WTC11 (cell line): ENCODE measurements at regions not wholly inside any gene's neighbourhood (a gene's known extent, or its start where the extent isn't known, plus 50 kb on each side); places are given as distances from the start of the nearest gene placed in this dataset.

Experiments used
- ATAC-seq: fragments of 200-7000 bp; cut with Tn5 transposase; 2 replicates; pipeline ENCODE4 v1.10.0; 2021; ENCODE audit warnings: mild to moderate bottlenecking, moderate library complexity
- CTCF ChIA-PET: fragments of 300-600 bp; sonication (Branson Sonifier 250); formaldehyde crosslinking; loops from one replicate; lab custom pipeline; 2021; ENCODE audit warnings: antibody characterized with exemption; lab: Charles Lee
- POLR2A ChIA-PET: fragments of 350-600 bp; sonication (Branson Sonifier 250); formaldehyde crosslinking; loops from one replicate; lab custom pipeline; 2021; ENCODE audit warnings: antibody characterized with exemption; lab: Charles Lee
- DNase-seq: peaks from one replicate; pipeline ENCODE4 v3.0.0; 2021; ENCODE audit warnings: low spot score
- H3K27ac Mint-ChIP-seq: 2 replicates; pipeline ENCODE4 v1.8.0; 2021; ENCODE audit warnings: mixed read lengths
- H3K27me3 Mint-ChIP-seq: 2 replicates; pipeline ENCODE4 v1.8.0; 2021; ENCODE audit warnings: low read depth, mild to moderate bottlenecking, moderate library complexity, mixed read lengths
- H3K36me3 Mint-ChIP-seq: 2 replicates; pipeline ENCODE4 v1.8.0; 2021; ENCODE audit warnings: mixed read lengths
- H3K4me1 Mint-ChIP-seq: 2 replicates; pipeline ENCODE4 v1.8.0; 2022; ENCODE audit warnings: mixed read lengths
- H3K4me3 Mint-ChIP-seq: 2 replicates; pipeline ENCODE4 v1.8.0; 2021; ENCODE audit warnings: mild to moderate bottlenecking, moderate library complexity, mixed read lengths
- H3K9me3 Mint-ChIP-seq: 2 replicates; pipeline ENCODE4 v1.8.0; 2021; ENCODE audit warnings: mixed read lengths
- CREM ChIP-seq: sonication (generic); formaldehyde crosslinking; IDR thresholded peaks from 2 replicates; pipeline ENCODE4 v1.8.1; 2022; ENCODE audit warnings: mild to moderate bottlenecking, missing genetic modification reagents, moderate library complexity
- EMX1 ChIP-seq: fragments of 250-450 bp; sonication (Bioruptor Pico); IDR thresholded peaks from 2 replicates; pipeline ENCODE4 v1.8.0; 2021; ENCODE audit warnings: mild to moderate bottlenecking
- ETV6 ChIP-seq: sonication (generic); formaldehyde crosslinking; IDR thresholded peaks from 2 replicates; pipeline ENCODE4 v1.8.1; 2022; ENCODE audit warnings: mild to moderate bottlenecking, missing genetic modification reagents
- FOXJ3 ChIP-seq: sonication (generic); formaldehyde crosslinking; IDR thresholded peaks from 2 replicates; pipeline ENCODE4 v1.9.0; 2021; ENCODE audit warnings: missing genetic modification reagents, mild to moderate bottlenecking, borderline replicate concordance
- MXD4 ChIP-seq: fragments of 250-450 bp; sonication (Bioruptor Pico); IDR thresholded peaks from 2 replicates; pipeline ENCODE4 v1.8.0; 2021; ENCODE audit warnings: mild to moderate bottlenecking, moderate library complexity, borderline replicate concordance
- MYBL2 ChIP-seq: sonication (generic); formaldehyde crosslinking; IDR thresholded peaks from 2 replicates; pipeline ENCODE4 v1.8.1; 2023; ENCODE audit warnings: mild to moderate bottlenecking, moderate library complexity, missing genetic modification reagents
- TCF7 ChIP-seq: sonication (generic); formaldehyde crosslinking; IDR thresholded peaks from 2 replicates; pipeline ENCODE4 v1.8.0; 2022; ENCODE audit warnings: mild to moderate bottlenecking, low read depth, missing genetic modification reagents, moderate library complexity
- ZNF396 ChIP-seq: fragments of 250-450 bp; sonication (Bioruptor Pico); IDR thresholded peaks from 2 replicates; pipeline ENCODE4 v1.8.0; 2021; ENCODE audit warnings: mild to moderate bottlenecking, moderate library complexity, borderline replicate concordance
- ZNF416 ChIP-seq: fragments of 250-450 bp; sonication (Bioruptor Pico); IDR thresholded peaks from 2 replicates; pipeline ENCODE4 v1.9.0; 2021; ENCODE audit warnings: mild to moderate bottlenecking, inconsistent platforms
- TF ChIP-seq, protein P1 (sequence below): sonication (generic); formaldehyde crosslinking; IDR thresholded peaks from 2 replicates; pipeline ENCODE4 v1.8.0; 2022; ENCODE audit warnings: missing genetic modification reagents
- TF ChIP-seq, protein P2 (sequence below): fragments of 250-450 bp; sonication (Bioruptor Pico); IDR thresholded peaks from 2 replicates; pipeline ENCODE4 v1.8.0; 2021; ENCODE audit warnings: mild to moderate bottlenecking
- TF ChIP-seq, protein P3 (sequence below): fragments of 250-450 bp; sonication (Bioruptor Pico); IDR thresholded peaks from 2 replicates; pipeline ENCODE4 v2.1.2; 2022; ENCODE audit warnings: mild to moderate bottlenecking, moderate library complexity
- TF ChIP-seq, protein P4 (sequence below): fragments of 250-450 bp; sonication (Bioruptor Pico); IDR thresholded peaks from 2 replicates; pipeline ENCODE4 v1.9.0; 2021; ENCODE audit warnings: mild to moderate bottlenecking, borderline replicate concordance

DNA sequence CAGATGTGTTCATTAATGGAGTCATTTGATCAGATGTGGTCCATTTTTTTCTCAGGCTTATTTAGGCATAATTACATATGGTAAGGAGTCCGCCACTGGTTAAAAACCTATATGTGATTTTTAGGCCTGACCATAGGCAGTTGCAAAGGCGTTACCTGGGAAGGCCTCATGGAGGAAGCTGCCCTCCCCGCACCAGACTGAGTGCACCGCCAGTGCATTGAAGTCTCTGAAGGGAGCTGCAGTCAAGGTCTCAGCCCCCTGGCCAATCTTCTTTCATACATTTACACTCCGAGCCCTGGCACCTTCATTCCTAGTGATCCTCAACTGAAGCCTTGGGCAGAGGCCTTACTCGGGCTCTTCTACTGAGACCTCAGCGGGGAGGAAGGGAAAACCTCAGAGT lies 898.2 kb upstream of the AGA start:
- CTCF ChIA-PET: no interaction called here
- TF ChIP-seq EMX1 (CRISPR knock-in tag) (no peak), TCF7 (CRISPR knock-in tag) (no peak)
- TF ChIP-seq, protein P1, sequence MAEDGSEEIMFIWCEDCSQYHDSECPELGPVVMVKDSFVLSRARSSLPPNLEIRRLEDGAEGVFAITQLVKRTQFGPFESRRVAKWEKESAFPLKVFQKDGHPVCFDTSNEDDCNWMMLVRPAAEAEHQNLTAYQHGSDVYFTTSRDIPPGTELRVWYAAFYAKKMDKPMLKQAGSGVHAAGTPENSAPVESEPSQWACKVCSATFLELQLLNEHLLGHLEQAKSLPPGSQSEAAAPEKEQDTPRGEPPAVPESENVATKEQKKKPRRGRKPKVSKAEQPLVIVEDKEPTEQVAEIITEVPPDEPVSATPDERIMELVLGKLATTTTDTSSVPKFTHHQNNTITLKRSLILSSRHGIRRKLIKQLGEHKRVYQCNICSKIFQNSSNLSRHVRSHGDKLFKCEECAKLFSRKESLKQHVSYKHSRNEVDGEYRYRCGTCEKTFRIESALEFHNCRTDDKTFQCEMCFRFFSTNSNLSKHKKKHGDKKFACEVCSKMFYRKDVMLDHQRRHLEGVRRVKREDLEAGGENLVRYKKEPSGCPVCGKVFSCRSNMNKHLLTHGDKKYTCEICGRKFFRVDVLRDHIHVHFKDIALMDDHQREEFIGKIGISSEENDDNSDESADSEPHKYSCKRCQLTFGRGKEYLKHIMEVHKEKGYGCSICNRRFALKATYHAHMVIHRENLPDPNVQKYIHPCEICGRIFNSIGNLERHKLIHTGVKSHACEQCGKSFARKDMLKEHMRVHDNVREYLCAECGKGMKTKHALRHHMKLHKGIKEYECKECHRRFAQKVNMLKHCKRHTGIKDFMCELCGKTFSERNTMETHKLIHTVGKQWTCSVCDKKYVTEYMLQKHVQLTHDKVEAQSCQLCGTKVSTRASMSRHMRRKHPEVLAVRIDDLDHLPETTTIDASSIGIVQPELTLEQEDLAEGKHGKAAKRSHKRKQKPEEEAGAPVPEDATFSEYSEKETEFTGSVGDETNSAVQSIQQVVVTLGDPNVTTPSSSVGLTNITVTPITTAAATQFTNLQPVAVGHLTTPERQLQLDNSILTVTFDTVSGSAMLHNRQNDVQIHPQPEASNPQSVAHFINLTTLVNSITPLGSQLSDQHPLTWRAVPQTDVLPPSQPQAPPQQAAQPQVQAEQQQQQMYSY (CRISPR knock-in tag): no peak
- Mint-ChIP-seq H3K27ac (no peak overlapping the region), H3K4me1 (no peaks in the 10 kb centered on the region), H3K27me3 (no peaks in the 10 kb centered on the region), H3K4me3 (no peak overlapping the region), H3K36me3 (no peaks in the 10 kb centered on the region), H3K9me3 (no peaks in the 10 kb centered on the region)
- peak; percentile 80 for ATAC-seq
- peak; percentile 20 for DNase-seq
- POLR2A ChIA-PET: no interaction called here

DNA sequence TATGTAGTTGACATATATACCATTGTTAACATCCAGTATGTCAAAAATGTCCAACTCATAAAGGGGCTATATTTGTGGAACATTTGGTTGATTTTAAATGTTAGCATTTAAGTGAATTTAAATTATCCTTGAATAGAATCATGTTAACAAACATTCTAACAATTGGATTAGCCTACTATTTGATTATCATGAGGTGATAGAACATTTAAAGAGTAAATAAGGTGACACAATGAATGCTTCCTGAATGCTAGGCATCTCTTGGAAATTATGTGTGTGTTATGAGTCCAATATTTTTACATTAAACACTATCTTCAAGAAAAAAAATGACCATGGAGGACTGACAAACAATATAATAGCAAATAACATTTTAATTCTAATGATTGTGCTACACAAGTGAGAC lies 901.9 kb upstream of the AGA start:
- no peaks in the 10 kb centered on the region for H3K36me3 Mint-ChIP-seq
- DNase-seq: no peak
- ChIA-PET POLR2A (no interaction called here), CTCF (no interaction called here)
- ATAC-seq: no peak
- no peaks in the 10 kb centered on the region for H3K4me1 Mint-ChIP-seq
- H3K9me3 Mint-ChIP-seq: no peaks in the 10 kb centered on the region
- H3K27me3 Mint-ChIP-seq: no peaks in the 10 kb centered on the region
- TF ChIP-seq ZNF396 (CRISPR knock-in tag) (no peak), MYBL2 (CRISPR knock-in tag) (no peak)
- TF ChIP-seq, protein P2, sequence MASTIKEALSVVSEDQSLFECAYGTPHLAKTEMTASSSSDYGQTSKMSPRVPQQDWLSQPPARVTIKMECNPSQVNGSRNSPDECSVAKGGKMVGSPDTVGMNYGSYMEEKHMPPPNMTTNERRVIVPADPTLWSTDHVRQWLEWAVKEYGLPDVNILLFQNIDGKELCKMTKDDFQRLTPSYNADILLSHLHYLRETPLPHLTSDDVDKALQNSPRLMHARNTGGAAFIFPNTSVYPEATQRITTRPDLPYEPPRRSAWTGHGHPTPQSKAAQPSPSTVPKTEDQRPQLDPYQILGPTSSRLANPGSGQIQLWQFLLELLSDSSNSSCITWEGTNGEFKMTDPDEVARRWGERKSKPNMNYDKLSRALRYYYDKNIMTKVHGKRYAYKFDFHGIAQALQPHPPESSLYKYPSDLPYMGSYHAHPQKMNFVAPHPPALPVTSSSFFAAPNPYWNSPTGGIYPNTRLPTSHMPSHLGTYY (CRISPR knock-in tag): no peak
- no peak overlapping the region for H3K4me3 Mint-ChIP-seq
- H3K27ac Mint-ChIP-seq: no peak overlapping the region

DNA sequence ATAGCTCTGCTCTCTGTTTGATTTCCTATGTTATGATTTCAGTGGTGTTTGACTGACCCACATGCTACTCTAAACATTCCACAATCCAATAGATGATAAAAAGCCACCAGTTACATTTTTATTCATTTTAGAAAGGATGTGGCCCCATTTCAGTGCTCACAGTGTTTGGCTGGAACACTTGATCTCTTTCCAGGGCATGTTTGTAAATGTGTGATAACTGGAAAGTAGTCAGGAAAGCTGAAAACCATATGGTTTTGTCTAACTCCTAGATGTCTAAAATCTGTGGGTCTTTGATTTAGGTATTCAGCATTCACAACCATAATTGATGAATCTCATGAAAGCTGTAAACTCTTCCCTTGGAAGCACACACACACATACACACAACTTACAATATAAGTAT lies 904.9 kb upstream of the AGA start:
- Mint-ChIP-seq H3K36me3 (no peaks in the 10 kb centered on the region), H3K9me3 (no peaks in the 10 kb centered on the region), H3K4me1 (no peaks in the 10 kb centered on the region), H3K4me3 (no peak overlapping the region), H3K27me3 (no peaks in the 10 kb centered on the region), H3K27ac (no peak overlapping the region)
- ChIA-PET POLR2A (no interaction called here), CTCF (no interaction called here)
- no peak for DNase-seq
- no peak for TF ChIP-seq FOXJ3 (CRISPR knock-in tag)
- no peak for TF ChIP-seq CREM (CRISPR knock-in tag)
- TF ChIP-seq ETV6 (CRISPR knock-in tag): no peak
- TF ChIP-seq MXD4 (CRISPR knock-in tag): no peak
- TF ChIP-seq, protein P3, sequence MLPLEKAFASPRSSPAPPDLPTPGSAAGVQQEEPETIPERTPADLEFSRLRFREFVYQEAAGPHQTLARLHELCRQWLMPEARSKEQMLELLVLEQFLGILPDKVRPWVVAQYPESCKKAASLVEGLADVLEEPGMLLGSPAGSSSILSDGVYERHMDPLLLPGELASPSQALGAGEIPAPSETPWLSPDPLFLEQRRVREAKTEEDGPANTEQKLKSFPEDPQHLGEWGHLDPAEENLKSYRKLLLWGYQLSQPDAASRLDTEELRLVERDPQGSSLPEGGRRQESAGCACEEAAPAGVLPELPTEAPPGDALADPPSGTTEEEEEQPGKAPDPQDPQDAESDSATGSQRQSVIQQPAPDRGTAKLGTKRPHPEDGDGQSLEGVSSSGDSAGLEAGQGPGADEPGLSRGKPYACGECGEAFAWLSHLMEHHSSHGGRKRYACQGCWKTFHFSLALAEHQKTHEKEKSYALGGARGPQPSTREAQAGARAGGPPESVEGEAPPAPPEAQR (CRISPR knock-in tag): no peak
- no peak for TF ChIP-seq MYBL2 (CRISPR knock-in tag)
- TF ChIP-seq, protein P2 (CRISPR knock-in tag): no peak
- TF ChIP-seq ZNF416 (CRISPR knock-in tag): no peak
- no peak for TF ChIP-seq EMX1 (CRISPR knock-in tag)
- TF ChIP-seq, protein P4, sequence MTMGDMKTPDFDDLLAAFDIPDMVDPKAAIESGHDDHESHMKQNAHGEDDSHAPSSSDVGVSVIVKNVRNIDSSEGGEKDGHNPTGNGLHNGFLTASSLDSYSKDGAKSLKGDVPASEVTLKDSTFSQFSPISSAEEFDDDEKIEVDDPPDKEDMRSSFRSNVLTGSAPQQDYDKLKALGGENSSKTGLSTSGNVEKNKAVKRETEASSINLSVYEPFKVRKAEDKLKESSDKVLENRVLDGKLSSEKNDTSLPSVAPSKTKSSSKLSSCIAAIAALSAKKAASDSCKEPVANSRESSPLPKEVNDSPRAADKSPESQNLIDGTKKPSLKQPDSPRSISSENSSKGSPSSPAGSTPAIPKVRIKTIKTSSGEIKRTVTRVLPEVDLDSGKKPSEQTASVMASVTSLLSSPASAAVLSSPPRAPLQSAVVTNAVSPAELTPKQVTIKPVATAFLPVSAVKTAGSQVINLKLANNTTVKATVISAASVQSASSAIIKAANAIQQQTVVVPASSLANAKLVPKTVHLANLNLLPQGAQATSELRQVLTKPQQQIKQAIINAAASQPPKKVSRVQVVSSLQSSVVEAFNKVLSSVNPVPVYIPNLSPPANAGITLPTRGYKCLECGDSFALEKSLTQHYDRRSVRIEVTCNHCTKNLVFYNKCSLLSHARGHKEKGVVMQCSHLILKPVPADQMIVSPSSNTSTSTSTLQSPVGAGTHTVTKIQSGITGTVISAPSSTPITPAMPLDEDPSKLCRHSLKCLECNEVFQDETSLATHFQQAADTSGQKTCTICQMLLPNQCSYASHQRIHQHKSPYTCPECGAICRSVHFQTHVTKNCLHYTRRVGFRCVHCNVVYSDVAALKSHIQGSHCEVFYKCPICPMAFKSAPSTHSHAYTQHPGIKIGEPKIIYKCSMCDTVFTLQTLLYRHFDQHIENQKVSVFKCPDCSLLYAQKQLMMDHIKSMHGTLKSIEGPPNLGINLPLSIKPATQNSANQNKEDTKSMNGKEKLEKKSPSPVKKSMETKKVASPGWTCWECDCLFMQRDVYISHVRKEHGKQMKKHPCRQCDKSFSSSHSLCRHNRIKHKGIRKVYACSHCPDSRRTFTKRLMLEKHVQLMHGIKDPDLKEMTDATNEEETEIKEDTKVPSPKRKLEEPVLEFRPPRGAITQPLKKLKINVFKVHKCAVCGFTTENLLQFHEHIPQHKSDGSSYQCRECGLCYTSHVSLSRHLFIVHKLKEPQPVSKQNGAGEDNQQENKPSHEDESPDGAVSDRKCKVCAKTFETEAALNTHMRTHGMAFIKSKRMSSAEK (CRISPR knock-in tag): no peak
- no peak for ATAC-seq
